ENCODE measurements at regions not wholly inside any gene's neighbourhood (a gene's known extent, or its start where the extent isn't known, plus 50 kb on each side); places are given as distances from the start of the nearest gene placed in this dataset.

DNA sequence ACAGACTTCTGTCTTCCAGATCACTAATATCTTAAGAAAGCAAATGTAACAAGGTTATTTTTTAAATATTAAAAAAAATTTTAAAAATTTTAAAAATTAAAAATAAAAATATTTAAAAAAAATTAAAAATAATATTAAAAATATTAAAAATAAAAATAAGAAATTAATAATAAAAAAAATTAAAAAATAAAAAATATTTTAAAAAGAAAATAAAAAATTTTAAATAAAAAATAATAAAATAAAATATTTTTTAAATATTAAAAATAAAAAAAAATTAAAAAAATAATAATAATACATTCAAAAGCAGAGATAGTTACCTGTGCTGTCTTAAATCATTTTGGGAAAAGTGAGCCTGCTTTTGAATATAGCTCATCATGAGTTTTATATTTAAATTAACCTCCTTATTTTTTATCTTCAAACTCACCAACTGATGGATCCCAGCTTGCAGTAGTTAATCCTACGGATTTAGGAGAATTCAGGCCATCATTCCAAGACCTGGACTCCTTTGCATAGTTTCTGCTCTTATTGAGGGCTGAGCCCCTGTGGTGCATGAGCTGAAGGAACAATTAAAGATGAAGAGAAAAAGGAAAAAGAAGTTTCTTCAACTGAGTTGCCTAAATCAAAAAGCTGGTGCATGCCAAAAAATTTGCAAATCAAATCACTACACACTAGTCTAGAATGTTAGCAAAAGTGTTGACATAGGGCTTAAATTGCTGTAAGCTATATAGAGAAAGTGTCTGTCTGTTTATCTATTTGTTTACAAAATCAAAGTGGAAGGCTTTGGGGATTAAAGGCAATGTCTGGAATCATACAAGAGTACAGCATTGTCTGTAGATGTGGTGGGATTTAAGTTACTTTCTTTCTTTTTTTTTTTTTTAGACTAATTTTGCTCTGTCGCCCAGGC, 50.5 kb upstream of the ZNF438 start:
- DNase-seq (ENCODE audit: low read depth in 2 of 2) = no peak

DNA sequence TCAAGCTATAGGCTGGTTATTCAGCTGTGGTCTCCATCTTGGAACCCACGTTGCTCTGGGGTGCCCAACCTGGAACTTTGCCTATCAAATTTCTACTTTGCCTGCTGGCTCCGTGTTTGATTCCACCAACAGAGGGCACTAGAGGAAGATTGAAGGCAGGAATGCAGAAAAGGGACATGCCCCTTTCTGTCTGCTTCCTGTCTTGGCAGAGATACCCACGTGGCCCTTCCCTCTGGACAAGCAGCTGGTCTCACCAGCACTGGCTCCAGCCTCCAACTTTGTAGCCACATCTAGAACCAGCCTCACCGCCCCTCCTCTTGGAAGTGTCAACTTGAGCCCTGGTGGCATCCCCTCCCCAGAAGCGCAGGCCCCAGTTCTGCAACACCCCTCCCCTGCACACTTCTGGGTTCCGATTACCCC, 52.1 kb upstream of the ZNF438 start:
- peak; percentile 6 to 19 for DNase-seq (ENCODE audit: low read depth in 2 of 2)

- no peak for DNase-seq (ENCODE audit: low read depth in 2 of 2)
These were observed 55.3 kb upstream of the ZNF438 start for GRCh38 chr10:31087011-31087410.

DNA sequence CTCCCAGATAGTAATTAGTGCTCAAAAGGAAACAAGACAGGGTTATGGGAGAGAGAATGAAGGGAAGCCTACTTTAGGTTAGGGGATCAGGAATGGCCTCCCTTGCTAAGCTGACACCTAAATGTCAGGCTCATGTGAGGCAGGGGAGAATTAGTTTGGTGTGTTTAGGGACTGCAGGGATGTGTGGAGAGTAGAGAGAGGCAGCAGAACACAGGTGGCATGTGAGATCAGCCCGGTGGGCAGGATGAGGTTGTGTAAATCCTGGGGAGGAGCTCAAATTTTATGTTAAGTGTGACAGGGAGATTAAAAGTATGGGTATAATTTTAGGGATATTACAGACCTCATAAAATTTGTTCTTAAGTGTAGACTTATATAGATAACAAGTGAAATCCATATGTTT, 56.2 kb upstream of the ZNF438 start:
- DNase-seq (ENCODE audit: low read depth in 2 of 2) = no peak

GRCh38 chr10:31090894-31091607, 59.4 kb upstream of the ZNF438 start:
- no peak for DNase-seq (ENCODE audit: low read depth in 2 of 2)

DNA sequence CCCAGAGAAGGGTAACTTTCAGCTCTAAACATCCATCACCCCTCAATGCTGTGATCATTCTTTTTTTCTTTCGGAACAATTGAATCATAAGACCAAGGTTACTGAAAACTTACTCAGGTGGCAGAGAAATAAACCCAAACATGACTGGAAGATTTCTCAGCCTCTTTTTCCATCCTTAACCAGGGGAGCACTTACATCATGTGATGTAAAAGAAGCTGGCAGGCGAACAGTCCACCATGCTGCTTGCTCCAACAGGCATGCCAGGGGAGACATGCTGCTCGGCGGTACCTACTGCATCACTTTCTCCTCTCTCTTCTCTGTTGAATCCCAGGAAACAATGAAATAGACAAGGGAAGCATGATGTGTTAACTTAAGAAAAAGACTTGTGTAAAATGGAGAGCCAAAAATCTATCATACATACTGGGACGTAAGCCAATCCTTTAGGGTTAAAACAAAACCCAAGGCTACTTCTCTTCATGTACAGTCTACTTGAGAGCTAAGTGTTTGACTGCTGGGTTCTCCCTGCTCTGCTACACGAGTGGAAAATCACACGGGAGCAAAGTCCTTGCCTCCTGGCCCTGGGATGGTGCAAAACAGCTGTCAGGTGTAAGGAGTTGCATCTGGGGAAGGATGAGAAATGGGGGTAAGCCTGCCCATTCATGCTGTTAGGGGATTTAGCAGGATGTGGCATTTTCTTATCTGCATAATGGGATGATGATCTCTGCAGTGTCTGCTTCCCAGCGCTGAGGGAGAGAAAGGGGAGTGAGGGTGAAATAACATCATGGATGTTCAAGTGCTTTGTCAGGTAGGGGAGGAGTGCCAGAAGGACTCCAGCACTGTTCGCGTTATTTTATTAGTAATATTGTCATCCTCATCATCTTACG, 64.3 kb upstream of the ZNF438 start:
- no peak for DNase-seq (ENCODE audit: low read depth in 2 of 2)

DNA sequence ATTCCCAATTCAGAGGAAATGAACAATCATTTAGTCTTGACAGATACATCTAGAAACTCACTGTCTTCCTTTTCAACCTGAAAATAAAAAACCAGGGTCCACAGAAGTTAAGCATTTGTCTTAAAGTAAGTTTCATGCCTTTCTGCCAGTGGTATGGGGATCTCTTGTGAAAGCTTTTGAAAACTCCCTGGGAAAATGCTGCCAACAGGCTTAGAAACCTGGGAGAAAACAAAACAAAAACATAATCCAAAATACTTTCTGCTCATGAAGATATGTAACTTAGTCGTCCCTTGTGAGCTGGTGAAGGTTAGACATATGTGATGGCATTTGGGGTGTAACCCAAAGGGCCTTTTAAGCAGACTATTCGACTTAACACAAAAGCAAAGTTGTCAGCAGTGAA, 66.4 kb upstream of the ZNF438 start:
- no peak for DNase-seq (ENCODE audit: low read depth in 2 of 2)

DNA sequence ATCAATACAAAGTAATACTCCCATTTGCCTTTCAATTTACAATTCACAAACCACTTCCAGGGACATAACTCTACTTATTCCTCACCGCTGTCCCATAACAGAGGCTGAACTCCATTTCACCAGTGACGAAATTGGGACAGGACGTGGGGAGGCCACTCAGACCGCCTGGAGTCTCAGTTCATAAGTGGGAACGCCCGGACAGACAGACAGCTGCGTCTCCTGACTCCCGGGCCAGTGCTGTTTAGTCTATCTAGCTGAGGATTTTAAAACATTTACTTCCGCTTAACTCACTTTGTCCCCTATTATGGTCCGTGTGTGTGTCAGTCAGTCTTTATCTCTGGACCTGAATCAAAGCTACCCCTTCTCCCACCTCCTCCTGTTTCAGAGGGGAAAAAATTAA, 67.4 kb upstream of the ZNF438 start:
- no peak for DNase-seq (ENCODE audit: low read depth in 2 of 2)

DNA sequence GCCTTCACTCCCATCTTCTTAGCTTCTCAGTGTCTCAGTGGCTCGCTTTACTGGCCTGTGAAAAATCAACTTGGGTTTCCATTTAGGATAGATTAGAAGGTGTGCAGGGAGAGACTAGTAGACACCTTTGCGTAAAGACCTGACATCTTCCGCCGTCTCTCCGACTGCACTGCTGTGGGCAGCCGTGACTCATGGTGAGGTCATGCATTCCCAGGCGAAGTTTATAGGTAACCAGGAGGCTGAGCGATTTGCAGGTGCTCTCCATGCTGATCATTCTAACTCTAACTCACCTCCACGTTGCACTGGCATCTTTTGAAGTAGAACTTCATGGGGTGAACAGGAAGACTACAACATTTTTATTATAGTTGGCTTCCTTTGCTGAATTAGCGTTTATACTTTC, 68.0 kb upstream of the ZNF438 start:
- no peak for DNase-seq (ENCODE audit: low read depth in 2 of 2)

DNA sequence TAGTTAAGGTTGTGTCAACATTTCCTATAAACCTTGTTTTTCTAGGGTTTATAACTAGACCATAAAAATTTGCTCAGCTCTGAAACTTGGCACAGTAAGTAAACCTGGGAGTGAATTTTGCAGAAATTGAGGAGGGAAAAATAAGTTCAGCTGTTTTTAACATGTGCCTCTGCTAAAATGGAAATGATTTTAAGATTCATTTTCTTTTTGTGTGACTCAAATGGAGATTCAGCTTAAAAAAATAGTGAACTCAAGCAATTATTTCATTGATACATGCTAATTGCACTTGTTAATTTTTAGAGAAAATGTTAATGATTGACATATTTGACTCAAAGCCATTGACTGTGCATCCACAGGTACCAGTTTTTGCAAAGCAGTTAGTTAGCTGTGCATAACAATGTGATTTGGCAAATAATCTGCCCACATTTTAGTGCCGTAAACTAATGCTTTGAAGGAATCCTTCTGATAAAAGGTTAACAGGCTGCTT, 68.5 kb upstream of the ZNF438 start:
- DNase-seq (ENCODE audit: low read depth in 2 of 2) = no peak

- DNase-seq (ENCODE audit: low read depth in 2 of 2) = no peak
These were observed 69.0 kb upstream of the ZNF438 start for GRCh38 chr10:31100662-31101061.

DNA sequence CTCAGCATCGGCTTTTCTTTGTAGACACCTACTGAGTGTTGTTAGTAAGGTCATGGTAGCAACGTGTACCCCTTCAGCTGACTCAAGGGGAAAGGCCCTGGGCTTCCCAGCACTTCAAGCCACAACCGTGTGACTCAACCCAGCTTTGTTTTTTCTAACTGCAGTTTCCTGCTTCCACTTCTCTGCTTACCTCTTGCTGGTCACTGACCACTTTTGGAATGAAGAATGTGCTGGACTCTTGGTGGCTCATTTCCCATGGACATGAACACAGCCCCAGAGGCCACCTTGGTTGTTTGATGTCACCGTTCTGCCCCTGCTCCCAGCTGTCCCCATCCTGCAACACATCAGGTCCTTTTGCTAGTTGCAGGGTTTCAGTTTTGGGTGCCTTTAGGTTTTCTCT, 69.5 kb upstream of the ZNF438 start:
- peak; percentile 3 to 15 for DNase-seq (ENCODE audit: low read depth in 2 of 2)

DNA sequence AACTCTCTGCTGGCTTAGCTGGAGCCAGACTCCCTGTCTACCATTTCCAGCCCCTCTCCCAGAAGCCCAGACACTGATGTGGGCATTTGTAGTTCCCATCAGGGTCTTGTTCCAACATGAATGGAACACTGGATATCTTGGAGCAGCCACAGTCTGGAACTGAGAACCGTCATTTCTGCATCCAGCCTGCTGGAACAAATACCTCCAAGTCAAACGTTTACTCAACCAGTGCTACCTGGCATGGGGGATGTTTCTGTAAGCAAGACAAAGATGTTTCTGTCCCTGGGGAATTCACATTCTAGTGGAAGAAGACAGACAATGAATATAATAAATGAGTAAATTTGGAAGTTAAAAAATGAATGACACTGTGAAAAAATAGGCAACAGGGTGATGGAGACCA, 70.8 kb upstream of the ZNF438 start:
- no peak for DNase-seq (ENCODE audit: low read depth in 2 of 2)

DNA sequence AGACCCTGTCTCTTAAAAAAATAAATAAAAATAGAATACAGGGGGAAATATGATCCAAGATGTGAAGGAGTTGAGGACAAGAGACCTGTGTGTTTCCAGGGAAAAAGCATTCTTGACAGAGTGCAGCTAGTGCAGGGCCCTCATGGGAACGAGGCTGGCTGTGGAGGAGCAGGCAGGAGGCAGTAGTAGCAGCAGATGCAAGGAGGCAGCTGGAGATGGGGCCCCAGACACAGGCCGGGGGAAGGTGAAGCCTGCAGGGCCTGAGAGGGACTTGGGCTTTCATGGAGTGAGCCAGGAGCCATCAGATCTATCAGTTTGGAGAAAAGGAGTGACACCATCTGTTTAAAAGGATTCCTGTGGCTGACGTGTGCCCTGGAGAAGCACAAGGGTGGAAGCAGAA, 71.4 kb upstream of the ZNF438 start:
- no peak for DNase-seq (ENCODE audit: low read depth in 2 of 2)

GRCh38 chr10:31112961-31113360, 81.3 kb upstream of the ZNF438 start:
- DNase-seq (ENCODE audit: low read depth in 2 of 2) = no peak

DNA sequence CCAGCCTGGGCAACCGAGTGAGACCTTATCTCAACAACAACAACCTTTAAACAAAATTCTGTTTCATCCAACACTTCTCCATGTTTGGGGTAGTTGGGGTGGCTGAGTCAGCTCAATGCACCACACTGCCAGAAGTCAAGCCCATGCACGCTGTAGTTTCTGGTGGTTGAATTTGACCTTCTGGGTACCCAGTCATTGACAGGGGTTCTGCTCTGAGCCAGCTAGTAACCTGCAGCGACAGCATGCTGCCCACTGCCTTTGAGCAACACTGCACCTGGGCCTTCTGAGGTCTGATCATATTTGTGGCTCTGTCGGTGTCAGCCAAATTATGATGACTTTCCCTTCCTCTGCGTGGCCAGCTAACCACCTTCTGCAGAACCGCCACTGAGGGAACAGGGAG, 84.6 kb upstream of the ZNF438 start:
- DNase-seq (ENCODE audit: low read depth in 2 of 2) = no peak

GRCh38 chr10:31118556-31118955, 86.9 kb upstream of the ZNF438 start:
- DNase-seq (ENCODE audit: low read depth in 2 of 2) = no peak

DNA sequence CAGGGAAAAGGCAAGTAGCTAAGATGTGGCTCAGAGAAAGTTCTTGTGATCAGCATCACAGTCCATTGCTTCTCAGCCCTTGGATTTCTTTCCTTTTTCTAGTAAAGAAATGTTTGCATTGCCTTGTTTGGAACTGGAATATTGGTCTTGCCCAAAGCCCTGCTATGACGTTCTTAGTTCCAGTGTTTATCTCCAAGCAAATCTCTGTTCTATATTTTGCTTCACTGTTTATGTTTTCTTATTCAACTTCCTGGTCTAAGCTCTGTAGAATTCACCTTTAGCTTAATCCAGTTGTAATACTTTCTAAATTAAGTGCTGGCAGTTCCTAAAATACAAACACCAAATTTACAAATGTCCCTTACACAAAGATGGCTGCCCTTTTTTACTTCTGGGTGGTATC, 88.7 kb upstream of the ZNF438 start:
- no peak for DNase-seq (ENCODE audit: low read depth in 2 of 2)

- DNase-seq (ENCODE audit: low read depth in 2 of 2) = no peak
These were observed 89.5 kb upstream of the ZNF438 start for GRCh38 chr10:31120961-31121685.

DNA sequence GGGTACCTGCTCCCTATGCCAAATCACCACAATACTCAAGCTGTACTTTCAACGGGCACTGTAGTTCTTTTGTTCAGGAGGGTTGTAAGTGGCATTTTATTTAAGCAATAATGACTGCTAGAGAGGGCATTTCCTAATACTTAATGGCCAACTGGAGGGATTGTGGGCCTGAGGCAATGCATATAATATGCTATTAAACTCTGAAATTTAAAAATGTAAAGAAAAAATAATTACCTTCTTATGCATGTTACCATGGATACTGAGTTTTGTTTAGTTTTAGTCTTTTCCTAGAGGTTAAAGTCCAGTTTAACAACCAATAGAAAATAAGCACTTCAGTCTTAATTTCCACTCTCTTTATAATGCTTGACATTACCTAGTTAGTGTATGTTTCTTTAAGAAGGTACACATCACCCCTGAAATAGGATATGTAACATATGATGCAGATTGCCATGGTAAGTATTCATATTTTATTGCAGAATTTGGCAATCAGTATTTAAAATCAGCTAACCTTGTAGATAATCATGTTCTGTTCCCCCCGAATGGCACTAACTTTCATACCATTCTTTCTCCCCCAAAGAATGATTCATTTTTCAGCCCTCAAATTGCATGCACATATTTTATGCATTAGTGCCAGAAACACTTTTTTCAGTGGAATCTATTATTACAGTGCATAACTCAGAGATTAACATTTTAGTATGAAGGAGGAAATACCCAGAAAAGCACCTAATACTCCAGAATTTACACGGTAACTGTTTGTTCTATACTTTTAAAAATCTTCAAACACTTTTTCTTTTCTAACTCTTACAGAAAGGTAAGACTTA, 90.3 kb upstream of the ZNF438 start:
- no peak for DNase-seq (ENCODE audit: low read depth in 2 of 2)

DNA sequence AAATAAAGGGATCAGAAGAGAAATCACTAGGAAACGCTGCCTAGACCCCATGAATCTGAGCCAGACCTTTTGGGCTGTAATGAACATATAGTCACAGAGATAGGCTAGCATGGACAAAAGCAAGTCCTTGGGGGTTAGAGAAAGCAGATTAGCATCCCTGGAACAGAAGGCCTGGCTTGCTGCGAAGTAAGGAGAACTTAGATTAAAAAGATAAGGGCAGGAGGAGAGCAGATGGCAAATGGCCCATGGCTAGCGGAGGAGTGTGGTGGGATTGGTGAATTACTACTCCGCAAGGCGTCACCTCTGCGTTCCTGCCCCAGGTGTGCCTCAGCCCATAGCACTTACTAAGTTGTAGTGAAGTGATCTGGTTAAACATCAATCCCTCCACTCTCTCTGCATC, 92.3 kb upstream of the ZNF438 start:
- no peak for DNase-seq (ENCODE audit: low read depth in 2 of 2)
